ENCODE measurements at regions not wholly inside any gene's neighbourhood (a gene's known extent, or its start where the extent isn't known, plus 50 kb on each side); places are given as distances from the start of the nearest gene placed in this dataset.
"Not testable (repeated sequence)": the region's sequence is repeated elsewhere in the genome, so short reads cannot be mapped to it uniquely, and the experiment has no call there.

DNA sequence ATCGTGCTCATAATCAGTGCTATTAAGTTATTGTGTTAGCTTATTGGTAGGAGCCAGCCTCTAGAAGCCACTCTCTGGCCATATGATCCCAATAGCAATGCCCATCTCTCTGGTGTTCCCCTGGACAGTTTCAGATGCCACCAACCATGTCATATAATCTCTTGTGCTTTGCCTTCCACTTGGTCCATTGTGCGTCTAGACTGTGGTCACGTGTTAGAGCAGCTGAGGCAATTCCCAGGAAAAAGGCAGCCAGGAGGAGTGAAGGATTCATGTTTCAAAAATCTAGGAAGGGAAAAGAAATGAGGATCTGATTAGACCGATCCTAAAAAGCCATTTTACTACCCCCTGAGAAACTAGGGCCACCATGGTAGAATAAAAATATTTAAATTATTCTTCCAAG, 58.6 kb upstream of the AGAP9 start:
- TF ChIP-seq, protein P1, sequence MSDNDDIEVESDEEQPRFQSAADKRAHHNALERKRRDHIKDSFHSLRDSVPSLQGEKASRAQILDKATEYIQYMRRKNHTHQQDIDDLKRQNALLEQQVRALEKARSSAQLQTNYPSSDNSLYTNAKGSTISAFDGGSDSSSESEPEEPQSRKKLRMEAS (CRISPR knock-in tag; IDR thresholded peaks at IDR 0.05), result not testable (repeated sequence)
- TF ChIP-seq, protein P2, sequence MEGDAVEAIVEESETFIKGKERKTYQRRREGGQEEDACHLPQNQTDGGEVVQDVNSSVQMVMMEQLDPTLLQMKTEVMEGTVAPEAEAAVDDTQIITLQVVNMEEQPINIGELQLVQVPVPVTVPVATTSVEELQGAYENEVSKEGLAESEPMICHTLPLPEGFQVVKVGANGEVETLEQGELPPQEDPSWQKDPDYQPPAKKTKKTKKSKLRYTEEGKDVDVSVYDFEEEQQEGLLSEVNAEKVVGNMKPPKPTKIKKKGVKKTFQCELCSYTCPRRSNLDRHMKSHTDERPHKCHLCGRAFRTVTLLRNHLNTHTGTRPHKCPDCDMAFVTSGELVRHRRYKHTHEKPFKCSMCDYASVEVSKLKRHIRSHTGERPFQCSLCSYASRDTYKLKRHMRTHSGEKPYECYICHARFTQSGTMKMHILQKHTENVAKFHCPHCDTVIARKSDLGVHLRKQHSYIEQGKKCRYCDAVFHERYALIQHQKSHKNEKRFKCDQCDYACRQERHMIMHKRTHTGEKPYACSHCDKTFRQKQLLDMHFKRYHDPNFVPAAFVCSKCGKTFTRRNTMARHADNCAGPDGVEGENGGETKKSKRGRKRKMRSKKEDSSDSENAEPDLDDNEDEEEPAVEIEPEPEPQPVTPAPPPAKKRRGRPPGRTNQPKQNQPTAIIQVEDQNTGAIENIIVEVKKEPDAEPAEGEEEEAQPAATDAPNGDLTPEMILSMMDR (IDR thresholded peaks at IDR 0.05), result not testable (repeated sequence)
- TF ChIP-seq, protein P3, sequence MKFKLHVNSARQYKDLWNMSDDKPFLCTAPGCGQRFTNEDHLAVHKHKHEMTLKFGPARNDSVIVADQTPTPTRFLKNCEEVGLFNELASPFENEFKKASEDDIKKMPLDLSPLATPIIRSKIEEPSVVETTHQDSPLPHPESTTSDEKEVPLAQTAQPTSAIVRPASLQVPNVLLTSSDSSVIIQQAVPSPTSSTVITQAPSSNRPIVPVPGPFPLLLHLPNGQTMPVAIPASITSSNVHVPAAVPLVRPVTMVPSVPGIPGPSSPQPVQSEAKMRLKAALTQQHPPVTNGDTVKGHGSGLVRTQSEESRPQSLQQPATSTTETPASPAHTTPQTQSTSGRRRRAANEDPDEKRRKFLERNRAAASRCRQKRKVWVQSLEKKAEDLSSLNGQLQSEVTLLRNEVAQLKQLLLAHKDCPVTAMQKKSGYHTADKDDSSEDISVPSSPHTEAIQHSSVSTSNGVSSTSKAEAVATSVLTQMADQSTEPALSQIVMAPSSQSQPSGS (CRISPR knock-in tag; IDR thresholded peaks at IDR 0.05; ENCODE audit: borderline replicate concordance, low read depth), result not testable (repeated sequence)
- not testable (repeated sequence) for TF ChIP-seq IRF2 (CRISPR knock-in tag; IDR thresholded peaks at IDR 0.05; ENCODE audit: borderline replicate concordance, low read depth)
